K562 (cell line): ENCODE measurements at regions not wholly inside any gene's neighbourhood (a gene's known extent, or its start where the extent isn't known, plus 50 kb on each side); places are given as distances from the start of the nearest gene placed in this dataset.

Experiments
- CHCHD3 ChIP-seq: fragments of 250-450 bp; sonication (Bioruptor Pico); IDR thresholded peaks from 2 replicates; pipeline ENCODE4 v2.1.2; 2022; ENCODE audit warnings: mild to moderate bottlenecking
- FOXM1 ChIP-seq, 2 experiments: fragments of 450-650 bp in 1 of 2; sonication (generic) in 1 of 2; formaldehyde crosslinking in 1 of 2; IDR thresholded peaks; 2 replicates each; pipeline versions ENCODE4 v1.6.1 to v1.9.0; 2017 to 2022; ENCODE audit warnings: low read depth in 2 of 2, mild to moderate bottlenecking in 2 of 2, missing genetic modification reagents in 1 of 2, moderate library complexity in 1 of 2
- ILF3 ChIP-seq: fragments of 450-650 bp; IDR thresholded peaks from 2 replicates; pipeline ENCODE4 v1.6.1; 2018; ENCODE audit warnings: antibody characterized with exemption, mild to moderate bottlenecking, moderate library complexity, borderline replicate concordance
- POLR2B ChIP-seq: fragments of 450-650 bp; IDR thresholded peaks from 2 replicates; pipeline ENCODE4 v1.6.1; 2018; ENCODE audit warnings: low read depth; ENCODE audit not compliant: partially characterized antibody
- PRMT5 ChIP-seq: sonication (generic); formaldehyde crosslinking; IDR thresholded peaks from 2 replicates; pipeline ENCODE4 v1.5.0; 2020; ENCODE audit warnings: missing genetic modification reagents
- RBFOX2 ChIP-seq: fragments of 200-400 bp; formaldehyde crosslinking; IDR thresholded peaks from 2 replicates; pipeline ENCODE4 v1.6.1; 2017; ENCODE audit warnings: low read depth, mild to moderate bottlenecking, low read length, moderate library complexity
- RBM17 ChIP-seq: fragments of 200-400 bp; formaldehyde crosslinking; IDR thresholded peaks from 2 replicates; pipeline ENCODE4 v1.6.1; 2017; ENCODE audit warnings: low read depth, mild to moderate bottlenecking, low read length, borderline replicate concordance
- TAF15 ChIP-seq: fragments of 200-400 bp; formaldehyde crosslinking; IDR thresholded peaks from 2 replicates; pipeline ENCODE4 v1.6.1; 2017; ENCODE audit warnings: mild to moderate bottlenecking, low read depth, low read length, moderate library complexity
- TBL1XR1 ChIP-seq, 2 experiments: IDR thresholded peaks; 2 replicates each; pipeline ENCODE4 v1.6.1; 2012; ENCODE audit warnings: improper control_type of control experiment in 2 of 2, low read length in 2 of 2, mild to moderate bottlenecking in 1 of 2
- THRAP3 ChIP-seq: fragments of 450-650 bp; IDR thresholded peaks from 2 replicates; pipeline ENCODE4 v1.6.1; 2016; ENCODE audit warnings: mild to moderate bottlenecking, inconsistent platforms, borderline replicate concordance
- ZNF239 ChIP-seq: fragments of 250-450 bp; sonication (Bioruptor Pico); IDR thresholded peaks from 2 replicates; pipeline ENCODE4 v1.4.0; 2020; ENCODE audit warnings: mild to moderate bottlenecking
- ZSCAN29 ChIP-seq: fragments of 450-650 bp; IDR thresholded peaks from 2 replicates; pipeline ENCODE4 v1.6.1; 2017
- TF ChIP-seq, protein P1 (sequence below): fragments of 200-600 bp; sonication (generic); IDR thresholded peaks from one replicate; pipeline ENCODE4 v1.6.1; 2012; ENCODE audit warnings: mild to moderate bottlenecking, low read depth, low read length, inconsistent platforms
- TF ChIP-seq, protein P2 (sequence below): fragments of 450-650 bp; formaldehyde crosslinking; IDR thresholded peaks from 2 replicates; pipeline ENCODE4 v1.4.0; 2020; ENCODE audit warnings: mild to moderate bottlenecking
- TF ChIP-seq, protein P3 (sequence below): fragments of 250-450 bp; sonication (Bioruptor Pico); IDR thresholded peaks from 2 replicates; pipeline ENCODE4 v1.8.0; 2021; ENCODE audit warnings: moderate library complexity, mild to moderate bottlenecking, inconsistent platforms

DNA sequence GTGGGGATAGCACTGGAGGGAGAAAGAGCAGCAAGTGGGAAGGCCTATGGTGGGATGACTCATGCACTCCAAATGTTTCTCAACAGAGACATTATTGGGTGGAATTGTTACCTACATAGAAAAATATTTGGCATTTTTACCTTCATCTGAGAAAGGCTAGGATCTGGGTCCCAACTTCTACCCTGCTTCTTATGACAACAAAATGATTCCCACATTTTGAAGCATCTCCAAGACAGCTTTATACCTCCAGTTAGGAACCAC lies 908.9 kb upstream of the GYPC start (continued):
- TF ChIP-seq, protein P1, sequence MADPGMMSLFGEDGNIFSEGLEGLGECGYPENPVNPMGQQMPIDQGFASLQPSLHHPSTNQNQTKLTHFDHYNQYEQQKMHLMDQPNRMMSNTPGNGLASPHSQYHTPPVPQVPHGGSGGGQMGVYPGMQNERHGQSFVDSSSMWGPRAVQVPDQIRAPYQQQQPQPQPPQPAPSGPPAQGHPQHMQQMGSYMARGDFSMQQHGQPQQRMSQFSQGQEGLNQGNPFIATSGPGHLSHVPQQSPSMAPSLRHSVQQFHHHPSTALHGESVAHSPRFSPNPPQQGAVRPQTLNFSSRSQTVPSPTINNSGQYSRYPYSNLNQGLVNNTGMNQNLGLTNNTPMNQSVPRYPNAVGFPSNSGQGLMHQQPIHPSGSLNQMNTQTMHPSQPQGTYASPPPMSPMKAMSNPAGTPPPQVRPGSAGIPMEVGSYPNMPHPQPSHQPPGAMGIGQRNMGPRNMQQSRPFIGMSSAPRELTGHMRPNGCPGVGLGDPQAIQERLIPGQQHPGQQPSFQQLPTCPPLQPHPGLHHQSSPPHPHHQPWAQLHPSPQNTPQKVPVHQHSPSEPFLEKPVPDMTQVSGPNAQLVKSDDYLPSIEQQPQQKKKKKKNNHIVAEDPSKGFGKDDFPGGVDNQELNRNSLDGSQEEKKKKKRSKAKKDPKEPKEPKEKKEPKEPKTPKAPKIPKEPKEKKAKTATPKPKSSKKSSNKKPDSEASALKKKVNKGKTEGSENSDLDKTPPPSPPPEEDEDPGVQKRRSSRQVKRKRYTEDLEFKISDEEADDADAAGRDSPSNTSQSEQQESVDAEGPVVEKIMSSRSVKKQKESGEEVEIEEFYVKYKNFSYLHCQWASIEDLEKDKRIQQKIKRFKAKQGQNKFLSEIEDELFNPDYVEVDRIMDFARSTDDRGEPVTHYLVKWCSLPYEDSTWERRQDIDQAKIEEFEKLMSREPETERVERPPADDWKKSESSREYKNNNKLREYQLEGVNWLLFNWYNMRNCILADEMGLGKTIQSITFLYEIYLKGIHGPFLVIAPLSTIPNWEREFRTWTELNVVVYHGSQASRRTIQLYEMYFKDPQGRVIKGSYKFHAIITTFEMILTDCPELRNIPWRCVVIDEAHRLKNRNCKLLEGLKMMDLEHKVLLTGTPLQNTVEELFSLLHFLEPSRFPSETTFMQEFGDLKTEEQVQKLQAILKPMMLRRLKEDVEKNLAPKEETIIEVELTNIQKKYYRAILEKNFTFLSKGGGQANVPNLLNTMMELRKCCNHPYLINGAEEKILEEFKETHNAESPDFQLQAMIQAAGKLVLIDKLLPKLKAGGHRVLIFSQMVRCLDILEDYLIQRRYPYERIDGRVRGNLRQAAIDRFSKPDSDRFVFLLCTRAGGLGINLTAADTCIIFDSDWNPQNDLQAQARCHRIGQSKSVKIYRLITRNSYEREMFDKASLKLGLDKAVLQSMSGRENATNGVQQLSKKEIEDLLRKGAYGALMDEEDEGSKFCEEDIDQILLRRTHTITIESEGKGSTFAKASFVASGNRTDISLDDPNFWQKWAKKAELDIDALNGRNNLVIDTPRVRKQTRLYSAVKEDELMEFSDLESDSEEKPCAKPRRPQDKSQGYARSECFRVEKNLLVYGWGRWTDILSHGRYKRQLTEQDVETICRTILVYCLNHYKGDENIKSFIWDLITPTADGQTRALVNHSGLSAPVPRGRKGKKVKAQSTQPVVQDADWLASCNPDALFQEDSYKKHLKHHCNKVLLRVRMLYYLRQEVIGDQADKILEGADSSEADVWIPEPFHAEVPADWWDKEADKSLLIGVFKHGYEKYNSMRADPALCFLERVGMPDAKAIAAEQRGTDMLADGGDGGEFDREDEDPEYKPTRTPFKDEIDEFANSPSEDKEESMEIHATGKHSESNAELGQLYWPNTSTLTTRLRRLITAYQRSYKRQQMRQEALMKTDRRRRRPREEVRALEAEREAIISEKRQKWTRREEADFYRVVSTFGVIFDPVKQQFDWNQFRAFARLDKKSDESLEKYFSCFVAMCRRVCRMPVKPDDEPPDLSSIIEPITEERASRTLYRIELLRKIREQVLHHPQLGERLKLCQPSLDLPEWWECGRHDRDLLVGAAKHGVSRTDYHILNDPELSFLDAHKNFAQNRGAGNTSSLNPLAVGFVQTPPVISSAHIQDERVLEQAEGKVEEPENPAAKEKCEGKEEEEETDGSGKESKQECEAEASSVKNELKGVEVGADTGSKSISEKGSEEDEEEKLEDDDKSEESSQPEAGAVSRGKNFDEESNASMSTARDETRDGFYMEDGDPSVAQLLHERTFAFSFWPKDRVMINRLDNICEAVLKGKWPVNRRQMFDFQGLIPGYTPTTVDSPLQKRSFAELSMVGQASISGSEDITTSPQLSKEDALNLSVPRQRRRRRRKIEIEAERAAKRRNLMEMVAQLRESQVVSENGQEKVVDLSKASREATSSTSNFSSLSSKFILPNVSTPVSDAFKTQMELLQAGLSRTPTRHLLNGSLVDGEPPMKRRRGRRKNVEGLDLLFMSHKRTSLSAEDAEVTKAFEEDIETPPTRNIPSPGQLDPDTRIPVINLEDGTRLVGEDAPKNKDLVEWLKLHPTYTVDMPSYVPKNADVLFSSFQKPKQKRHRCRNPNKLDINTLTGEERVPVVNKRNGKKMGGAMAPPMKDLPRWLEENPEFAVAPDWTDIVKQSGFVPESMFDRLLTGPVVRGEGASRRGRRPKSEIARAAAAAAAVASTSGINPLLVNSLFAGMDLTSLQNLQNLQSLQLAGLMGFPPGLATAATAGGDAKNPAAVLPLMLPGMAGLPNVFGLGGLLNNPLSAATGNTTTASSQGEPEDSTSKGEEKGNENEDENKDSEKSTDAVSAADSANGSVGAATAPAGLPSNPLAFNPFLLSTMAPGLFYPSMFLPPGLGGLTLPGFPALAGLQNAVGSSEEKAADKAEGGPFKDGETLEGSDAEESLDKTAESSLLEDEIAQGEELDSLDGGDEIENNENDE = no peak
- TF ChIP-seq FOXM1 (IDR thresholded peaks at IDR 0.05; ENCODE audit: low read depth) (no peak), FOXM1 (CRISPR knock-in tag; IDR thresholded peaks at IDR 0.05; ENCODE audit: low read depth) (no peak), RBFOX2 (no peak), POLR2B (no peak), PRMT5 (CRISPR knock-in tag) (no peak), CHCHD3 (CRISPR knock-in tag) (no peak), TAF15 (no peak), THRAP3 (no peak), ZNF239 (CRISPR knock-in tag) (no peak), TBL1XR1 (IDR thresholded peaks at IDR 0.05; ENCODE audit: low read length in 2 of 2) (no peak), RBM17 (no peak), ILF3 (no peak), ZSCAN29 (no peak)
- TF ChIP-seq, protein P2, sequence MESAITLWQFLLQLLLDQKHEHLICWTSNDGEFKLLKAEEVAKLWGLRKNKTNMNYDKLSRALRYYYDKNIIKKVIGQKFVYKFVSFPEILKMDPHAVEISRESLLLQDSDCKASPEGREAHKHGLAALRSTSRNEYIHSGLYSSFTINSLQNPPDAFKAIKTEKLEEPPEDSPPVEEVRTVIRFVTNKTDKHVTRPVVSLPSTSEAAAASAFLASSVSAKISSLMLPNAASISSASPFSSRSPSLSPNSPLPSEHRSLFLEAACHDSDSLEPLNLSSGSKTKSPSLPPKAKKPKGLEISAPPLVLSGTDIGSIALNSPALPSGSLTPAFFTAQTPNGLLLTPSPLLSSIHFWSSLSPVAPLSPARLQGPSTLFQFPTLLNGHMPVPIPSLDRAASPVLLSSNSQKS = no peak
- TF ChIP-seq, protein P3, sequence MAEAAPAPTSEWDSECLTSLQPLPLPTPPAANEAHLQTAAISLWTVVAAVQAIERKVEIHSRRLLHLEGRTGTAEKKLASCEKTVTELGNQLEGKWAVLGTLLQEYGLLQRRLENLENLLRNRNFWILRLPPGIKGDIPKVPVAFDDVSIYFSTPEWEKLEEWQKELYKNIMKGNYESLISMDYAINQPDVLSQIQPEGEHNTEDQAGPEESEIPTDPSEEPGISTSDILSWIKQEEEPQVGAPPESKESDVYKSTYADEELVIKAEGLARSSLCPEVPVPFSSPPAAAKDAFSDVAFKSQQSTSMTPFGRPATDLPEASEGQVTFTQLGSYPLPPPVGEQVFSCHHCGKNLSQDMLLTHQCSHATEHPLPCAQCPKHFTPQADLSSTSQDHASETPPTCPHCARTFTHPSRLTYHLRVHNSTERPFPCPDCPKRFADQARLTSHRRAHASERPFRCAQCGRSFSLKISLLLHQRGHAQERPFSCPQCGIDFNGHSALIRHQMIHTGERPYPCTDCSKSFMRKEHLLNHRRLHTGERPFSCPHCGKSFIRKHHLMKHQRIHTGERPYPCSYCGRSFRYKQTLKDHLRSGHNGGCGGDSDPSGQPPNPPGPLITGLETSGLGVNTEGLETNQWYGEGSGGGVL (CRISPR knock-in tag) = no peak
